HG03521 (cell line): ENCODE measurements at regions not wholly inside any gene's neighbourhood (a gene's known extent, or its start where the extent isn't known, plus 50 kb on each side); places are given as distances from the start of the nearest gene placed in this dataset.

Experiments
- ATAC-seq: cut with Tn5 transposase; IDR thresholded peaks from one replicate; pipeline ENCODE4 v1.9.1; 2021; ENCODE audit warnings: mild to moderate bottlenecking, moderate library complexity; ENCODE audit not compliant: unreplicated experiment

DNA sequence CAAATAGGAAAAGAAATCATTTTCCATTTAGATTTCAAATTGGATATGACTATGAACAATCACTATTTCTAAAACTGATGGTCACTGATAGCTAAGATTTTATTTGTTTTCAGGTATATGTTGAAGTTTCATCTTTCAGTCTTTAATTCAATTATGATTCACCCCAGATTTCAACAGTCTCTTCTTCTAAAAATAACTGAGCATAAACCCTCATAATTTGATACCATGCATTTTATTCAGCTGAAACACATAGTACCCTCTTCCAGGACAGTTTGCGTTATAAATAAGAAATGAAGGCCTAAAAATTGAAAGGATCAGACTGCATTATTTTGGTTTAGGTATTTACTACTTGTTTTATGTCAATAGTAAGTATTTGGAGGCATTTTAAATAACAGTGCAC is 428.5 kb upstream of the NBEA start:
- ATAC-seq, result no peak

GRCh38 chr13:34515201-34515600 is 426.9 kb upstream of the NBEA start:
- no peak for ATAC-seq

GRCh38 chr13:34521171-34521570 is 420.9 kb upstream of the NBEA start:
- ATAC-seq, result no peak

GRCh38 chr13:34522808-34523207 is 419.3 kb upstream of the NBEA start:
- ATAC-seq, result no peak

GRCh38 chr13:34523406-34523805 is 418.7 kb upstream of the NBEA start:
- no peak for ATAC-seq

DNA sequence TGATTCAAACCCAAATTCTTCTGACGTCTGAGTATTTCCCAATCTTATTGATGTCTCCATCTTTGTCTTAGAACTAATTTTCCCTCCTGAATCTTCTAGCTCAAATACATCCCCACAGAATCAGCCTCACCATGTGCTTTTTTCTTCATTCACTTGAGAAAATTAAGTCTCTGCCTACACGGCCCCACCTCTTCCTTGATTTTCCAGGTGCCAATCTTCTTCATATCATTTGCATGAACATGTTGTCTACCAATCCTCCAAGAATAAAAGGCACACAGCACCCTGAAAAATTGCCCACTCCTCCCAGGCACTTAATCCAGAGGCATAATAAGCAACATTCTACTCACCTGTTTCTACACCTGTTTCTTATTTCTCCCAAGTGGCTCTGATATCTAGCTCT is 408.1 kb upstream of the NBEA start:
- ATAC-seq, result no peak

GRCh38 chr13:34542321-34542720 is 399.7 kb upstream of the NBEA start:
- ATAC-seq, result no peak

GRCh38 chr13:34543836-34544235 is 398.2 kb upstream of the NBEA start:
- no peak for ATAC-seq

GRCh38 chr13:34545461-34545860 is 396.6 kb upstream of the NBEA start:
- ATAC-seq, result no peak

- ATAC-seq, result no peak
Measured at GRCh38 chr13:34546344-34547250, 395.5 kb upstream of the NBEA start.

GRCh38 chr13:34547929-34548328 is 394.1 kb upstream of the NBEA start:
- ATAC-seq, result no peak

- no peak for ATAC-seq
Measured at GRCh38 chr13:34553376-34553775, 388.7 kb upstream of the NBEA start.

DNA sequence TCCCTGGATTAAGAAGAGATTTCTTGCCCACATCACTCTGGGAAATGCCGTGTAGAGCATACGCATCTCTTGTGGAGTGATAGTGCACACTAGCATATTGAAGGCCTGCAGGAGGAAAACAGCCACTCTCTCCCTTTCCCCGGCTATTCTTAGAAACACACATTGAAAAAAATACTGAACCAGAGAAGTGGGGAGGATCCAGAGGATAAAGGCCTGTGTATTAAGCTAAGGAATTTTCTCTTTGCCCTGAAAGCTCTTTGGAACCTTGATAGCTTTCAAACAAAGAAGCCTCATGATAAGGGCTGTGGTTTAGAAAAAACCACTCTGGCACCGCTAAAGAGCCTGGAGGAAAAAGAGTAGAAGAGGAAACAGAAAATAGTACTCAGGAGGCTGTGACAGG is 386.1 kb upstream of the NBEA start:
- no peak for ATAC-seq

DNA sequence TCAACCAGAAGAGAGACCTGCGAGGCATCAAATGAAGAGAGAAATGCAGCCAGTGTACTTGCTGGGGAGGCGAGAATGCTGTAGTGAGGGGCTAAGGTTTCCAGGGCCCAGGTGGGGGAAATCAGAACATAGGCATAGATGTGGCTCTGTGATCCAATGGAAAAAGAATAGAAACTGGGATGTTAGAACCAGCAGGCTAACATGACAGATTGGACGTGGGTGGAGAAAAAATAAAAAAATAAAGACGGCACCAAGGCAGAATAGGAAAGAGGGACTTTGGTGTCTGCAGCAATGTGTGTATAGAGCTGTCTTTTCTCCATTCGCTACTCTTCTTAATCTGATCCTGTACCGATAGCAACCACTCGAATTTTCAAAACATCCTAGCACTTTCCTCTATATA is 381.0 kb upstream of the NBEA start:
- ATAC-seq, result no peak

GRCh38 chr13:34567597-34567996 is 374.5 kb upstream of the NBEA start:
- no peak for ATAC-seq

DNA sequence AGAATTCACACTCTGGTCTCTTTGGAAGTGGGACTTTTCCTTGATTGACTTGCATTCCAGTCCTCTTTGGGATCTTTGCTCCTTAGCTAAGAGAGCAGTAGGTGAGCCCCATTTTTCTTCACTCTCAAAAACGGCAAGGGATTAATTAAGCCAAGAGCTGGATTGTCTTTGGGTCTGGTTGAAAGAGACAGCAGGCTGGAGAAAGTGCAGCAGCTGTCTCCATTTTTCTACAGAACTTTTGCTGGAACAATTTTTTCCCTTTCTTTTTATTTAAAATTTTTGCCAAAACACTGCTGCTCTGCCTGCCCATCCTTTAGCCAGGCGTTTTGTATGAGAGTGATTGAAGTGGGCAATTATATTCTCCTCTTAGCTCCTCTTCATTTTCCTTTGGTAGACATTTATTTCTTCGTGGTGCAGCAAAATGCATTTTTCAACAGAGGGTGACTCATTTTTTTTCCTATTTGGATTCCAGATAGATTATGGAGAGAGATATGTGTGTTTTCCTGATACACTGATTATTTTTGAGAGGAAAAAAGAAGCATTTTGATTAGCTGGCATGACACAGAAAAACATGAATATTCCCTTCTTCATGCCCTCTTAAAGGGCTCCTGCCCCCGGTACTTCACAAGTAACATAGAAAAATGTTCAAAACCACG is 371.2 kb upstream of the NBEA start:
- ATAC-seq, result no peak

- ATAC-seq, result no peak
Measured at GRCh38 chr13:34571716-34572115, 370.4 kb upstream of the NBEA start.

DNA sequence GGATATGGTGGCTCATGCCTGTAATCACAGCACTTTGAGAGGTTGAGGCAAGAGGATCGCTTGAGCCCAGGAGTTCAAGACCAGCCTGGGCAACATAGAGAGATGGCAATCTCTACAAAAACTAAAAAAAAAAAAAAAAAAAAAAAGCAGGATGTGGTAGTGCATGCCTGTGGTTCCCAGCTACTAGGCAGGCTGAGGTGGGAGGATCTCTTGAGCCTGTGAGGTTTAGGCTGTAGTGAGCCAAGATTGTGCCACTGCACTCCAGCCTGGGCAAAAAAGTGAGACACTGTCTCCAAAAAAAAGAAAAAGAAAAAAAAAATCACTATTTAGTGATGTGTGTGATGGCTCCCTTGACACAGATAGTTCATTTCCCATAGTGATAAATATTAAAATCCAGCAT is 365.0 kb upstream of the NBEA start:
- no peak for ATAC-seq

- ATAC-seq, result no peak
Measured at GRCh38 chr13:34578471-34578870, 363.6 kb upstream of the NBEA start.

- no peak for ATAC-seq
Measured at GRCh38 chr13:34578917-34579316, 363.2 kb upstream of the NBEA start.

GRCh38 chr13:34583181-34583580 is 358.9 kb upstream of the NBEA start:
- ATAC-seq, result no peak

DNA sequence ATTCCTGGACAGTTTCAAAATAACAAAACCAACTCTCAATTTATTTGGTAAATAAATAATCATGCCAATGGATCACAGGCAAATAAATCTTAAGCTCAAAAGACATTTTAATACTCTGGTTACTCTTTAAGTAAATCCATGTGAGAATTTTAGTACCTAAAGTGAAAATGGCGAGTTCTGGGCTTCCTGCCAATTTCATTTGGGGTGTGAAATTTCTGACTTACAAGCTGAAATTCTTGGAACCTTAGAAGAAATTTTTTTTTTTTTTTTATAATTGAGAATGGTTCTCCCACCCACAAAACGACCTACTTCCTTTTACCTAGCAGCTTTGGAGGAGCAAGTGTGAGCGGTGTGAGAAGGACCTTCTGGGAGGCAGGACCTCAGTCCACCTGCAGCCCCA is 354.5 kb upstream of the NBEA start:
- ATAC-seq, result no peak
